H1 (cell line): ENCODE measurements at regions not wholly inside any gene's neighbourhood (a gene's known extent, or its start where the extent isn't known, plus 50 kb on each side); places are given as distances from the start of the nearest gene placed in this dataset.

Experiments used
- EZH2 ChIP-seq: fragments of 200-600 bp; sonication (generic); IDR thresholded peaks from 2 replicates; pipeline ENCODE4 v1.7.1; 2012; ENCODE audit warnings: low read depth, mild to moderate bottlenecking, moderate library complexity, low read length, inconsistent platforms; ENCODE audit not compliant: severe bottlenecking
- PHF8 ChIP-seq: fragments of 200-600 bp; sonication (generic); conservative IDR thresholded peaks from 2 replicates; pipeline ENCODE4 v1.7.1; 2012; ENCODE audit warnings: low read depth, mild to moderate bottlenecking, inconsistent platforms, low read length, moderate library complexity
- RAD21 ChIP-seq, 2 experiments: IDR thresholded peaks in 1 of 2; conservative IDR thresholded peaks in 1 of 2; 2 replicates each; pipeline ENCODE4 v1.6.1; 2011; ENCODE audit warnings: low read depth in 2 of 2, low read length in 2 of 2, improper control_type of control experiment in 1 of 2, inconsistent platforms in 1 of 2, mild to moderate bottlenecking in 1 of 2, moderate library complexity in 1 of 2
- SIN3A ChIP-seq, 2 experiments: IDR thresholded peaks in 1 of 2; conservative IDR thresholded peaks in 1 of 2; 2 replicates each; pipeline ENCODE4 v1.6.1; 2011 to 2012; ENCODE audit warnings: low read length in 2 of 2, improper control_type of control experiment in 1 of 2, low read depth in 1 of 2, mild to moderate bottlenecking in 1 of 2
- TAF1 ChIP-seq: IDR thresholded peaks from 2 replicates; pipeline ENCODE4 v1.6.1; 2011; ENCODE audit warnings: mild to moderate bottlenecking, low read depth, low read length
- TF ChIP-seq, protein P1 (sequence below): fragments of 300-600 bp; sonication (generic); IDR thresholded peaks from 2 replicates; pipeline ENCODE4 v1.7.1; 2012; ENCODE audit warnings: low read length, moderate library complexity, mild to moderate bottlenecking, inconsistent platforms; ENCODE audit not compliant: insufficient replicate concordance
- TF ChIP-seq, protein P2 (sequence below): IDR thresholded peaks from 2 replicates; pipeline ENCODE4 v1.6.1; 2012; ENCODE audit warnings: inconsistent platforms

DNA sequence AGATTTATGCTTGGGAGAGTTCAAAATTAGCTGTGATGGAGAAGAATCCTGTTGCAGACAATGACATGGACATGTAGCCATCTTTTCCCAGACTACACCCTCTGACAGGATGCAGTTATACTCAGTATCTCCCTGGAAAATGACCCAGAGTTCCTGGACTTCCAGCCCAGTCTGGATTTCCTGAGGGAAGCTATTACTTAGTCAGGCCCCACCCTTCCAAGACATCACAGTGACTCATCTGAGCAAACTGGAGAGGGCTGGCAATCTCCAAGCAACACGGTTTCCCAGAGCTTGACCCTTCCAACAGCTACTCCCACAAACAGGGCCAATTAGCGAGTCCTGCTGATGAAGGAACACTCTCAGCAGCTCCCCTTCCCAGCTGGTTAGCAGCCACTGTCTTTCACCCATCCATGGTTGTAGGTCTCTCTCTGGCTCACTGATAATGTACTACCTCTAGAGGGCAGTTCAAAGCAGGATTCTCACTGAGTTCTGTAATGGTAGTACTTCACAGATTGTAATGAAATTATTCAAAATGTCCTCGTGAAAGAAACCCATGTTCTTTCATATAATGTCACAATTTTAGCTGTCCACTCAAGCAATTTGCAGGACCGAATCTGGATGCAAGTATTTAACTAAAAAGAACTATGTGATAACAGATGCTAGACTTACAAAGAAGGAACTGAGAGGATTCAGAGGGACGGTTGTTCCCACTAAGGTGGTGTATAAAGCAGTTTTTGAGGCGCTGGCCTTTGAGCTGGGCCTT lies 110.2 kb downstream of the MDH1 start (continued):
- TF ChIP-seq, protein P1, sequence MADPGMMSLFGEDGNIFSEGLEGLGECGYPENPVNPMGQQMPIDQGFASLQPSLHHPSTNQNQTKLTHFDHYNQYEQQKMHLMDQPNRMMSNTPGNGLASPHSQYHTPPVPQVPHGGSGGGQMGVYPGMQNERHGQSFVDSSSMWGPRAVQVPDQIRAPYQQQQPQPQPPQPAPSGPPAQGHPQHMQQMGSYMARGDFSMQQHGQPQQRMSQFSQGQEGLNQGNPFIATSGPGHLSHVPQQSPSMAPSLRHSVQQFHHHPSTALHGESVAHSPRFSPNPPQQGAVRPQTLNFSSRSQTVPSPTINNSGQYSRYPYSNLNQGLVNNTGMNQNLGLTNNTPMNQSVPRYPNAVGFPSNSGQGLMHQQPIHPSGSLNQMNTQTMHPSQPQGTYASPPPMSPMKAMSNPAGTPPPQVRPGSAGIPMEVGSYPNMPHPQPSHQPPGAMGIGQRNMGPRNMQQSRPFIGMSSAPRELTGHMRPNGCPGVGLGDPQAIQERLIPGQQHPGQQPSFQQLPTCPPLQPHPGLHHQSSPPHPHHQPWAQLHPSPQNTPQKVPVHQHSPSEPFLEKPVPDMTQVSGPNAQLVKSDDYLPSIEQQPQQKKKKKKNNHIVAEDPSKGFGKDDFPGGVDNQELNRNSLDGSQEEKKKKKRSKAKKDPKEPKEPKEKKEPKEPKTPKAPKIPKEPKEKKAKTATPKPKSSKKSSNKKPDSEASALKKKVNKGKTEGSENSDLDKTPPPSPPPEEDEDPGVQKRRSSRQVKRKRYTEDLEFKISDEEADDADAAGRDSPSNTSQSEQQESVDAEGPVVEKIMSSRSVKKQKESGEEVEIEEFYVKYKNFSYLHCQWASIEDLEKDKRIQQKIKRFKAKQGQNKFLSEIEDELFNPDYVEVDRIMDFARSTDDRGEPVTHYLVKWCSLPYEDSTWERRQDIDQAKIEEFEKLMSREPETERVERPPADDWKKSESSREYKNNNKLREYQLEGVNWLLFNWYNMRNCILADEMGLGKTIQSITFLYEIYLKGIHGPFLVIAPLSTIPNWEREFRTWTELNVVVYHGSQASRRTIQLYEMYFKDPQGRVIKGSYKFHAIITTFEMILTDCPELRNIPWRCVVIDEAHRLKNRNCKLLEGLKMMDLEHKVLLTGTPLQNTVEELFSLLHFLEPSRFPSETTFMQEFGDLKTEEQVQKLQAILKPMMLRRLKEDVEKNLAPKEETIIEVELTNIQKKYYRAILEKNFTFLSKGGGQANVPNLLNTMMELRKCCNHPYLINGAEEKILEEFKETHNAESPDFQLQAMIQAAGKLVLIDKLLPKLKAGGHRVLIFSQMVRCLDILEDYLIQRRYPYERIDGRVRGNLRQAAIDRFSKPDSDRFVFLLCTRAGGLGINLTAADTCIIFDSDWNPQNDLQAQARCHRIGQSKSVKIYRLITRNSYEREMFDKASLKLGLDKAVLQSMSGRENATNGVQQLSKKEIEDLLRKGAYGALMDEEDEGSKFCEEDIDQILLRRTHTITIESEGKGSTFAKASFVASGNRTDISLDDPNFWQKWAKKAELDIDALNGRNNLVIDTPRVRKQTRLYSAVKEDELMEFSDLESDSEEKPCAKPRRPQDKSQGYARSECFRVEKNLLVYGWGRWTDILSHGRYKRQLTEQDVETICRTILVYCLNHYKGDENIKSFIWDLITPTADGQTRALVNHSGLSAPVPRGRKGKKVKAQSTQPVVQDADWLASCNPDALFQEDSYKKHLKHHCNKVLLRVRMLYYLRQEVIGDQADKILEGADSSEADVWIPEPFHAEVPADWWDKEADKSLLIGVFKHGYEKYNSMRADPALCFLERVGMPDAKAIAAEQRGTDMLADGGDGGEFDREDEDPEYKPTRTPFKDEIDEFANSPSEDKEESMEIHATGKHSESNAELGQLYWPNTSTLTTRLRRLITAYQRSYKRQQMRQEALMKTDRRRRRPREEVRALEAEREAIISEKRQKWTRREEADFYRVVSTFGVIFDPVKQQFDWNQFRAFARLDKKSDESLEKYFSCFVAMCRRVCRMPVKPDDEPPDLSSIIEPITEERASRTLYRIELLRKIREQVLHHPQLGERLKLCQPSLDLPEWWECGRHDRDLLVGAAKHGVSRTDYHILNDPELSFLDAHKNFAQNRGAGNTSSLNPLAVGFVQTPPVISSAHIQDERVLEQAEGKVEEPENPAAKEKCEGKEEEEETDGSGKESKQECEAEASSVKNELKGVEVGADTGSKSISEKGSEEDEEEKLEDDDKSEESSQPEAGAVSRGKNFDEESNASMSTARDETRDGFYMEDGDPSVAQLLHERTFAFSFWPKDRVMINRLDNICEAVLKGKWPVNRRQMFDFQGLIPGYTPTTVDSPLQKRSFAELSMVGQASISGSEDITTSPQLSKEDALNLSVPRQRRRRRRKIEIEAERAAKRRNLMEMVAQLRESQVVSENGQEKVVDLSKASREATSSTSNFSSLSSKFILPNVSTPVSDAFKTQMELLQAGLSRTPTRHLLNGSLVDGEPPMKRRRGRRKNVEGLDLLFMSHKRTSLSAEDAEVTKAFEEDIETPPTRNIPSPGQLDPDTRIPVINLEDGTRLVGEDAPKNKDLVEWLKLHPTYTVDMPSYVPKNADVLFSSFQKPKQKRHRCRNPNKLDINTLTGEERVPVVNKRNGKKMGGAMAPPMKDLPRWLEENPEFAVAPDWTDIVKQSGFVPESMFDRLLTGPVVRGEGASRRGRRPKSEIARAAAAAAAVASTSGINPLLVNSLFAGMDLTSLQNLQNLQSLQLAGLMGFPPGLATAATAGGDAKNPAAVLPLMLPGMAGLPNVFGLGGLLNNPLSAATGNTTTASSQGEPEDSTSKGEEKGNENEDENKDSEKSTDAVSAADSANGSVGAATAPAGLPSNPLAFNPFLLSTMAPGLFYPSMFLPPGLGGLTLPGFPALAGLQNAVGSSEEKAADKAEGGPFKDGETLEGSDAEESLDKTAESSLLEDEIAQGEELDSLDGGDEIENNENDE: peak; percentile 38
- TF ChIP-seq EZH2: no peak
- 0 out of 2 replicates have a peak, but pooled peaks have one; percentile 17 for TF ChIP-seq TAF1
- TF ChIP-seq, protein P2, sequence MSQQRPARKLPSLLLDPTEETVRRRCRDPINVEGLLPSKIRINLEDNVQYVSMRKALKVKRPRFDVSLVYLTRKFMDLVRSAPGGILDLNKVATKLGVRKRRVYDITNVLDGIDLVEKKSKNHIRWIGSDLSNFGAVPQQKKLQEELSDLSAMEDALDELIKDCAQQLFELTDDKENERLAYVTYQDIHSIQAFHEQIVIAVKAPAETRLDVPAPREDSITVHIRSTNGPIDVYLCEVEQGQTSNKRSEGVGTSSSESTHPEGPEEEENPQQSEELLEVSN: no peak
- TF ChIP-seq RAD21 (IDR thresholded peaks at IDR 0.05 in 1 of 2, conservative IDR thresholded peaks at IDR 0.05 in 1 of 2; ENCODE audit: low read depth in 2 of 2, low read length in 2 of 2): peak; percentile 77 to 83
- TF ChIP-seq SIN3A (conservative IDR thresholded peaks at IDR 0.05 in 1 of 2, IDR thresholded peaks at IDR 0.05 in 1 of 2; ENCODE audit: low read depth in 1 of 2, low read length in 2 of 2): peak; percentile 37 to 77; a peak in 1 of 4 replicates
- no peak for TF ChIP-seq PHF8
